ENCODE measurements at regions not wholly inside any gene's neighbourhood (a gene's known extent, or its start where the extent isn't known, plus 50 kb on each side); places are given as distances from the start of the nearest gene placed in this dataset.
"Not testable (repeated sequence)": the region's sequence is repeated elsewhere in the genome, so short reads cannot be mapped to it uniquely, and the experiment has no call there.

- no peaks in the 10 kb centered on the region for H3K9me3 ChIP-seq (ENCODE audit: low read length)
- no peak overlapping the region for H3K9ac ChIP-seq (ENCODE audit: low read length)
- DNase-seq, result no peak
- ATAC-seq, result no peak
- no peaks in the 10 kb centered on the region for H3F3A ChIP-seq (ENCODE audit: low read length, unreplicated experiment)
- H3K9me2 ChIP-seq (replicated peaks; ENCODE audit: low read length), result no peaks in the 10 kb centered on the region
- no peak overlapping the region for H3K4me2 ChIP-seq (ENCODE audit: low read length)
- no peaks in the 10 kb centered on the region for H3K36me3 ChIP-seq (ENCODE audit: low read depth, low read length)
- TF ChIP-seq EZH2 (IDR thresholded peaks at IDR 0.05; ENCODE audit: low read length, unreplicated experiment) (no peak), EZH2phosphoT487 (IDR thresholded peaks at IDR 0.05; ENCODE audit: borderline replicate concordance, low read length) (no peak)
- TF ChIP-seq, protein P1, sequence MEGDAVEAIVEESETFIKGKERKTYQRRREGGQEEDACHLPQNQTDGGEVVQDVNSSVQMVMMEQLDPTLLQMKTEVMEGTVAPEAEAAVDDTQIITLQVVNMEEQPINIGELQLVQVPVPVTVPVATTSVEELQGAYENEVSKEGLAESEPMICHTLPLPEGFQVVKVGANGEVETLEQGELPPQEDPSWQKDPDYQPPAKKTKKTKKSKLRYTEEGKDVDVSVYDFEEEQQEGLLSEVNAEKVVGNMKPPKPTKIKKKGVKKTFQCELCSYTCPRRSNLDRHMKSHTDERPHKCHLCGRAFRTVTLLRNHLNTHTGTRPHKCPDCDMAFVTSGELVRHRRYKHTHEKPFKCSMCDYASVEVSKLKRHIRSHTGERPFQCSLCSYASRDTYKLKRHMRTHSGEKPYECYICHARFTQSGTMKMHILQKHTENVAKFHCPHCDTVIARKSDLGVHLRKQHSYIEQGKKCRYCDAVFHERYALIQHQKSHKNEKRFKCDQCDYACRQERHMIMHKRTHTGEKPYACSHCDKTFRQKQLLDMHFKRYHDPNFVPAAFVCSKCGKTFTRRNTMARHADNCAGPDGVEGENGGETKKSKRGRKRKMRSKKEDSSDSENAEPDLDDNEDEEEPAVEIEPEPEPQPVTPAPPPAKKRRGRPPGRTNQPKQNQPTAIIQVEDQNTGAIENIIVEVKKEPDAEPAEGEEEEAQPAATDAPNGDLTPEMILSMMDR (conservative IDR thresholded peaks at IDR 0.05; ENCODE audit: low read depth, low read length), result no peak
- no peak overlapping the region for H3K27ac ChIP-seq (ENCODE audit: low read length)
- H3K27me3 ChIP-seq (ENCODE audit: low read length), result no peaks in the 10 kb centered on the region
- intact Hi-C loops (cut with micrococcal nuclease), result no loop called here
- no peaks in the 10 kb centered on the region for H3K79me2 ChIP-seq (ENCODE audit: low read length)
- H4K20me1 ChIP-seq (ENCODE audit: low read length), result no peaks in the 10 kb centered on the region
- BruUV-seq (replicated peaks), result no TSS peak
- H3K4me1 ChIP-seq (ENCODE audit: insufficient read depth, low read length), result no peaks in the 10 kb centered on the region
- ChIA-PET POLR2A (ENCODE audit: unreplicated experiment) (no interaction called here), CTCF (no interaction called here)
- no peak overlapping the region for H2AFZ ChIP-seq (ENCODE audit: low read length)
- H3K4me3 ChIP-seq (ENCODE audit: low read length), result no peak overlapping the region
Observed at GRCh38 chrX:96590403-96590802, 94.2 kb upstream of the DIAPH2 start.

DNA sequence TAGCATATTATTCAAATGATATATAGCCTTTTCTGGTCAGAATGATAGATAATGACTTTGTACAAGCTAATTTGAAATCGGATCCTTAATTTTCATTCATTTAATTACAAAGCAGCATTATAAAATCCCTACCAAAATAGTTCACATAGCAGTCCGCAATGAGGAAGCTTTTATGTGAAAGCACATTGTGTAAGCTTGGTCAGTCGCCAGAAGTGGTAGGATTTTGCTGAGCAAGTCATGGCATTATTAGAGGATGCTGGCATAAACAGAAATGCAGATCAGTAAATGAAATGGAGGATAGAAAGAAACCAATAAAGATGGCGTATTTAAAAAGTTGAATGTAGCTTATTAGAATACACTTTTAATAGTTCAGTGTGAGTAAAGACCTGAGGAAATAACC lies 93.2 kb upstream of the DIAPH2 start:
- no peaks in the 10 kb centered on the region for H3K27me3 ChIP-seq (ENCODE audit: low read length)
- H3K36me3 ChIP-seq (ENCODE audit: low read depth, low read length), result no peaks in the 10 kb centered on the region
- no peak overlapping the region for H2AFZ ChIP-seq (ENCODE audit: low read length)
- BruUV-seq (replicated peaks), result no TSS peak
- DNase-seq (no peak), ATAC-seq (no peak)
- intact Hi-C loops (cut with micrococcal nuclease), result no loop called here
- no peaks in the 10 kb centered on the region for H3K79me2 ChIP-seq (ENCODE audit: low read length)
- H3F3A ChIP-seq (ENCODE audit: low read length, unreplicated experiment), result no peaks in the 10 kb centered on the region
- no peaks in the 10 kb centered on the region for H4K20me1 ChIP-seq (ENCODE audit: low read length)
- no peaks in the 10 kb centered on the region for H3K4me1 ChIP-seq (ENCODE audit: insufficient read depth, low read length)
- no peak overlapping the region for H3K27ac ChIP-seq (ENCODE audit: low read length)
- H3K9me2 ChIP-seq (replicated peaks; ENCODE audit: low read length), result no peaks in the 10 kb centered on the region
- H3K4me2 ChIP-seq (ENCODE audit: low read length), result no peak overlapping the region
- TF ChIP-seq, protein P1 (conservative IDR thresholded peaks at IDR 0.05; ENCODE audit: low read depth, low read length), result no peak
- no peak for TF ChIP-seq EZH2phosphoT487 (IDR thresholded peaks at IDR 0.05; ENCODE audit: borderline replicate concordance, low read length)
- TF ChIP-seq EZH2 (IDR thresholded peaks at IDR 0.05; ENCODE audit: low read length, unreplicated experiment), result no peak
- H3K9me3 ChIP-seq (ENCODE audit: low read length), result no peaks in the 10 kb centered on the region
- ChIA-PET CTCF (no interaction called here), POLR2A (ENCODE audit: unreplicated experiment) (no interaction called here)
- no peak overlapping the region for H3K4me3 ChIP-seq (ENCODE audit: low read length)
- H3K9ac ChIP-seq (ENCODE audit: low read length), result no peak overlapping the region

DNA sequence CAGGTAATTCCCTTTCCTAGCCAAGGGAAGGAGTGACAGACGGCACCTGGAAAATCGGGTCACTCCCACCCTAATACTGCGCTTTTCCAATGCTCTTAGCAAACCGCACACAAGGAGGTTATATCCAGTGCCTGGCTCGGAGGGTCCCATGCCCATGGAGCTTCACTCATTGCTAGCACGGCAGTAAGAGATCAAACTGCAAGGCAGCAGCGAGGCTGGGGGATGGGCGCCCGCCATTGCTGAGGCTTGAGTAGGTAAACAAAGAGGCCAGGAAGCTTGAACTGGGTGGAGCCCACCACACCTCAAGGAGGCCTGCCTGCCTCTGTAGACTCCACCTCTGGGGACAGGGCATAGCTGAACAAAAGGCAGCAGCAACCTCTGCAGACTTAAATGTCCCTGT lies 86.8 kb upstream of the DIAPH2 start:
- H3K27ac ChIP-seq (ENCODE audit: low read length); ATAC-seq; H3K79me2 ChIP-seq (ENCODE audit: low read length); H3K9ac ChIP-seq (ENCODE audit: low read length); H3K27me3 ChIP-seq (ENCODE audit: low read length); H3K4me2 ChIP-seq (ENCODE audit: low read length); H3K9me3 ChIP-seq (ENCODE audit: low read length); H3F3A ChIP-seq (ENCODE audit: low read length, unreplicated experiment); intact Hi-C loops (cut with micrococcal nuclease); CTCF ChIA-PET; H3K4me1 ChIP-seq (ENCODE audit: insufficient read depth, low read length); H3K36me3 ChIP-seq (ENCODE audit: low read depth, low read length); DNase-seq; H3K9me2 ChIP-seq (replicated peaks; ENCODE audit: low read length); H2AFZ ChIP-seq (ENCODE audit: low read length); BruUV-seq (replicated peaks); H4K20me1 ChIP-seq (ENCODE audit: low read length); H3K4me3 ChIP-seq (ENCODE audit: low read length): not testable (repeated sequence)
- POLR2A ChIA-PET (ENCODE audit: unreplicated experiment), result interaction anchor here (0.6 kb wide), 1 partner anchor 514 kb away, joined by 3 read pairs; no protein-coding TSS in a partner anchor
